K562 (cell line): ENCODE measurements at regions not wholly inside any gene's neighbourhood (a gene's known extent, or its start where the extent isn't known, plus 50 kb on each side); places are given as distances from the start of the nearest gene placed in this dataset.

Experiments used
- ATAC-seq: fragments of 200-7000 bp; cut with Tn5 transposase; 3 replicates; pipeline ENCODE4 v1.9.1; 2020; ENCODE audit warnings: moderate library complexity
- BruUV-seq: library from RNA; stranded (reverse); fragments of 400-500 nt; replicated peaks from 2 replicates; lab custom pipeline; 2021; lab: Mats Ljungman, UMichigan
- CTCF ChIA-PET: fragments of 300-600 bp; formaldehyde crosslinking; extraction: SDS; loops from one replicate; lab custom pipeline; 2021; ENCODE audit warnings: low intra/inter-chr PET ratio; lab: Yijun Ruan, JAX
- POLR2A ChIA-PET: fragments of 300-600, 350-650 bp; sonication (Branson Sonifier 250); formaldehyde crosslinking; extraction: SDS; loops from one replicate; lab custom pipeline; 2021; ENCODE audit warnings: antibody characterized with exemption, inconsistent platforms; lab: Yijun Ruan, JAX
- DNase-seq, 4 experiments: peaks; one replicate each; pipeline versions ENCODE4 v3.0.0 to v3.0.0-alpha.2; 2011 to 2018; ENCODE audit warnings: low spot score in 3 of 4, mixed read lengths in 3 of 4; ENCODE audit errors: extremely low read depth in 1 of 4
- FAIRE-seq: peaks from 2 replicates; lab custom pipeline; 2011; peaks lifted over from hg19 to GRCh38; lab: Jason Lieb, UNC
- H2AFZ ChIP-seq: 2 replicates; pipeline ENCODE4 v1.6.0; 2011; ENCODE audit warnings: low read depth, low read length, control low read depth, inconsistent platforms
- H3K27ac ChIP-seq: fragments of 200-600 bp; 3 replicates; pipeline ENCODE4 v1.8.0; 2011; ENCODE audit warnings: low read depth, mild to moderate bottlenecking, control low read depth, inconsistent platforms, low read length, moderate library complexity, mixed read lengths; ENCODE audit errors: extremely low read depth
- H3K27me3 ChIP-seq, 2 experiments: fragments of 300-600 bp in 1 of 2; 2 replicates in 1 of 2; 3 replicates in 1 of 2; pipeline versions ENCODE4 v1.6.0 to v1.8.0; 2011; ENCODE audit warnings: inconsistent platforms in 2 of 2, low read length in 2 of 2, mild to moderate bottlenecking in 1 of 2, mixed read lengths in 1 of 2, moderate library complexity in 1 of 2; ENCODE audit not compliant: control insufficient read depth in 2 of 2, insufficient read depth in 2 of 2
- H3K36me3 ChIP-seq: fragments of 300-600 bp; 3 replicates; pipeline ENCODE4 v1.8.0; 2011; ENCODE audit warnings: mild to moderate bottlenecking, low read length, inconsistent platforms; ENCODE audit not compliant: control insufficient read depth, insufficient read depth
- H3K4me1 ChIP-seq, 2 experiments: fragments of 200-600 bp in 1 of 2; replicated peaks in 1 of 2; 2 replicates in 1 of 2; 3 replicates in 1 of 2; pipeline versions ENCODE4 v1.5.1 to v1.8.0; 2011; ENCODE audit warnings: inconsistent platforms in 2 of 2, low read length in 2 of 2, mild to moderate bottlenecking in 1 of 2, mixed read lengths in 1 of 2, moderate library complexity in 1 of 2; ENCODE audit not compliant: control insufficient read depth in 2 of 2, insufficient read depth in 2 of 2
- H3K4me2 ChIP-seq: 2 replicates; pipeline ENCODE4 v1.6.1; 2011; ENCODE audit warnings: low read length, control low read depth, inconsistent platforms, mixed read lengths; ENCODE audit not compliant: insufficient read depth
- H3K4me3 ChIP-seq: fragments of 200-600 bp; sonication (generic), shearing (Covaris generic); 2 replicates; pipeline ENCODE4 v1.5.1; 2016; ENCODE audit warnings: control low read depth, inconsistent platforms
- H3K79me2 ChIP-seq: fragments of 200-600 bp; 3 replicates; pipeline ENCODE4 v1.8.0; 2011; ENCODE audit warnings: low read length, inconsistent platforms; ENCODE audit not compliant: control insufficient read depth, insufficient read depth
- H3K9ac ChIP-seq, 2 experiments: 2 replicates each; pipeline versions ENCODE4 v1.6.0 to v1.6.1; 2011; ENCODE audit warnings: low read depth in 2 of 2, low read length in 2 of 2, control low read depth in 1 of 2, inconsistent platforms in 1 of 2, mild to moderate bottlenecking in 1 of 2, mixed read lengths in 1 of 2; ENCODE audit not compliant: insufficient read depth in 1 of 2
- H3K9me1 ChIP-seq: one replicate; pipeline ENCODE4 v1.6.0; 2011; ENCODE audit warnings: inconsistent platforms, mild to moderate bottlenecking, low read length, moderate library complexity; ENCODE audit not compliant: control insufficient read depth, insufficient read depth
- H3K9me3 ChIP-seq: replicated peaks from 2 replicates; pipeline ENCODE4 v1.5.1; 2011; ENCODE audit warnings: low read depth, low read length, inconsistent platforms; ENCODE audit not compliant: control insufficient read depth, insufficient read depth
- H4K20me1 ChIP-seq: replicated peaks from 2 replicates; pipeline ENCODE4 v1.6.1; 2011; ENCODE audit warnings: low read length, inconsistent platforms, mixed read lengths; ENCODE audit not compliant: control insufficient read depth, insufficient read depth
- CSDE1 ChIP-seq, 2 experiments: fragments of 450-650 bp; IDR thresholded peaks; 2 replicates each; pipeline ENCODE4 v1.6.1; 2016; ENCODE audit warnings: mild to moderate bottlenecking in 1 of 2
- PHB2 ChIP-seq: fragments of 450-650 bp; IDR thresholded peaks from 2 replicates; pipeline ENCODE4 v1.6.1; 2017; ENCODE audit warnings: low read depth
- RAD21 ChIP-seq, 2 experiments: fragments of 250-450 bp in 1 of 2; fragments of 450-650 bp in 1 of 2; sonication (Bioruptor Pico) in 1 of 2; formaldehyde crosslinking in 1 of 2; IDR thresholded peaks in 1 of 2; conservative IDR thresholded peaks in 1 of 2; 2 replicates each; pipeline versions ENCODE4 v1.4.0 to v1.8.0; 2020 to 2022; ENCODE audit warnings: mild to moderate bottlenecking in 2 of 2, moderate library complexity in 1 of 2
- RBM39 ChIP-seq: fragments of 200-400 bp; formaldehyde crosslinking; optimal IDR thresholded peaks from 2 replicates; pipeline ENCODE3; 2018; ENCODE audit warnings: low read depth, low read length
- XRCC5 ChIP-seq: fragments of 200-400 bp; formaldehyde crosslinking; IDR thresholded peaks from 2 replicates; pipeline ENCODE4 v1.6.1; 2017; ENCODE audit warnings: low read depth, mild to moderate bottlenecking, low read length
- WGBS: fragments of 100-300 bp; shearing (Covaris generic); methylation state at CpG from one replicate; pipeline ENCODE4 v1.1.6; 2016; ENCODE audit warnings: low coverage, mixed read lengths; ENCODE audit not compliant: insufficient coverage; ENCODE audit errors: missing lambda C conversion rate; 5-methylcytosine and 5-hydroxymethylcytosine counted together
- in situ Hi-C: fragments of 300-500 bp; cut with MboI; formaldehyde crosslinking; loops from 4 replicates; pipeline ENCODE4 v1.15.0; 2018; ENCODE audit warnings: inconsistent platforms, mixed read lengths
- intact Hi-C: fragments of 100-400 bp; cut with micrococcal nuclease; formaldehyde crosslinking; loops from 2 replicates; pipeline ENCODE4 v1.14.2; 2022
- TF ChIP-seq, protein P1 (sequence below): sonication (generic); formaldehyde crosslinking; IDR thresholded peaks from 2 replicates; pipeline ENCODE4 v1.8.0; 2022; ENCODE audit warnings: missing genetic modification reagents, mild to moderate bottlenecking, moderate library complexity, borderline replicate concordance
- TF ChIP-seq, protein P2 (sequence below): fragments of 250-450 bp; sonication (Bioruptor Pico); IDR thresholded peaks from 2 replicates; pipeline ENCODE4 v1.5.0; 2021
- TF ChIP-seq, protein P3 (sequence below): sonication (generic); formaldehyde crosslinking; IDR thresholded peaks from 2 replicates; pipeline ENCODE4 v1.8.0; 2023; ENCODE audit warnings: missing genetic modification reagents, mild to moderate bottlenecking, borderline replicate concordance
- TF ChIP-seq, protein P4 (sequence below), 2 experiments: IDR thresholded peaks; 2 replicates each; pipeline ENCODE4 v1.6.1; 2011; ENCODE audit warnings: borderline replicate concordance in 1 of 2, control low read depth in 1 of 2, low read depth in 1 of 2, low read length in 1 of 2, mild to moderate bottlenecking in 1 of 2, mixed read lengths in 1 of 2, moderate library complexity in 1 of 2; ENCODE audit not compliant: insufficient read depth in 1 of 2, insufficient read length in 1 of 2, poor library complexity in 1 of 2, severe bottlenecking in 1 of 2; ENCODE audit errors: extremely low read depth in 1 of 2

DNA sequence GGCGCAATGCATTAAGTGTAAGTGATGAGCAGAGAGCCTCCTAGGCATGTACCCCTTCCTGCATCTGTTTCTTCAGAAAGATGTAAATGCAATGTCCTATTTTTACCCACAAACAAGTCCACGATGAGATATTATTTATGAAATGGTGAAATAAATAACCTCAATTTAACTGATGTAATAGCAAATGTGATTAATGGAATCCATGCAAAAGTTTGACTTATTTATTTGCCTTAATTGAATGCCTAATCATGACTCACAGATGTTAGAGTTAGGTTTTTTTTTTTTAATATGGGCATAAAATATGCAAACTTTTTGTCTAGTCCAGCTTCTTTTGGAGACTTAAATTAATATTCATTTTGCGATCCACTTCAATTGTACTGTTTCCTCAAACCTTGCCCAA lies 67.7 kb upstream of the ITGA4 start:
- 6% methylated on average over 3 of the region's 3 CpGs for WGBS
- Histone ChIP-seq H3K4me1 (no peaks in the 10 kb centered on the region), H3K27ac (no peak overlapping the region), H2AFZ (no peak overlapping the region), H4K20me1 (no peaks in the 10 kb centered on the region), H3K79me2 (no peaks in the 10 kb centered on the region), H3K9me3 (no peaks in the 10 kb centered on the region), H3K4me3 (no peak overlapping the region), H3K4me2 (no peak overlapping the region), H3K27me3 (no peaks in the 10 kb centered on the region), H3K9ac (no peak overlapping the region), H3K36me3 (no peaks in the 10 kb centered on the region), H3K9me1 (no peaks in the 10 kb centered on the region)
- DNase-seq (no peak), ATAC-seq (no peak), FAIRE-seq (no peak)
- no TSS peak for BruUV-seq
- in situ Hi-C loops (no loop called here), intact Hi-C loops (no loop called here)
- ChIA-PET POLR2A (no interaction called here), CTCF (no interaction called here)
- TF ChIP-seq, protein P1, sequence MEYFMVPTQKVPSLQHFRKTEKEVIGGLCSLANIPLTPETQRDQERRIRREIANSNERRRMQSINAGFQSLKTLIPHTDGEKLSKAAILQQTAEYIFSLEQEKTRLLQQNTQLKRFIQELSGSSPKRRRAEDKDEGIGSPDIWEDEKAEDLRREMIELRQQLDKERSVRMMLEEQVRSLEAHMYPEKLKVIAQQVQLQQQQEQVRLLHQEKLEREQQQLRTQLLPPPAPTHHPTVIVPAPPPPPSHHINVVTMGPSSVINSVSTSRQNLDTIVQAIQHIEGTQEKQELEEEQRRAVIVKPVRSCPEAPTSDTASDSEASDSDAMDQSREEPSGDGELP (CRISPR knock-in tag), result no peak
- TF ChIP-seq, protein P2, sequence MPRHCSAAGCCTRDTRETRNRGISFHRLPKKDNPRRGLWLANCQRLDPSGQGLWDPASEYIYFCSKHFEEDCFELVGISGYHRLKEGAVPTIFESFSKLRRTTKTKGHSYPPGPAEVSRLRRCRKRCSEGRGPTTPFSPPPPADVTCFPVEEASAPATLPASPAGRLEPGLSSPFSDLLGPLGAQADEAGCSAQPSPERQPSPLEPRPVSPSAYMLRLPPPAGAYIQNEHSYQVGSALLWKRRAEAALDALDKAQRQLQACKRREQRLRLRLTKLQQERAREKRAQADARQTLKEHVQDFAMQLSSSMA, result no peak
- TF ChIP-seq, protein P3, sequence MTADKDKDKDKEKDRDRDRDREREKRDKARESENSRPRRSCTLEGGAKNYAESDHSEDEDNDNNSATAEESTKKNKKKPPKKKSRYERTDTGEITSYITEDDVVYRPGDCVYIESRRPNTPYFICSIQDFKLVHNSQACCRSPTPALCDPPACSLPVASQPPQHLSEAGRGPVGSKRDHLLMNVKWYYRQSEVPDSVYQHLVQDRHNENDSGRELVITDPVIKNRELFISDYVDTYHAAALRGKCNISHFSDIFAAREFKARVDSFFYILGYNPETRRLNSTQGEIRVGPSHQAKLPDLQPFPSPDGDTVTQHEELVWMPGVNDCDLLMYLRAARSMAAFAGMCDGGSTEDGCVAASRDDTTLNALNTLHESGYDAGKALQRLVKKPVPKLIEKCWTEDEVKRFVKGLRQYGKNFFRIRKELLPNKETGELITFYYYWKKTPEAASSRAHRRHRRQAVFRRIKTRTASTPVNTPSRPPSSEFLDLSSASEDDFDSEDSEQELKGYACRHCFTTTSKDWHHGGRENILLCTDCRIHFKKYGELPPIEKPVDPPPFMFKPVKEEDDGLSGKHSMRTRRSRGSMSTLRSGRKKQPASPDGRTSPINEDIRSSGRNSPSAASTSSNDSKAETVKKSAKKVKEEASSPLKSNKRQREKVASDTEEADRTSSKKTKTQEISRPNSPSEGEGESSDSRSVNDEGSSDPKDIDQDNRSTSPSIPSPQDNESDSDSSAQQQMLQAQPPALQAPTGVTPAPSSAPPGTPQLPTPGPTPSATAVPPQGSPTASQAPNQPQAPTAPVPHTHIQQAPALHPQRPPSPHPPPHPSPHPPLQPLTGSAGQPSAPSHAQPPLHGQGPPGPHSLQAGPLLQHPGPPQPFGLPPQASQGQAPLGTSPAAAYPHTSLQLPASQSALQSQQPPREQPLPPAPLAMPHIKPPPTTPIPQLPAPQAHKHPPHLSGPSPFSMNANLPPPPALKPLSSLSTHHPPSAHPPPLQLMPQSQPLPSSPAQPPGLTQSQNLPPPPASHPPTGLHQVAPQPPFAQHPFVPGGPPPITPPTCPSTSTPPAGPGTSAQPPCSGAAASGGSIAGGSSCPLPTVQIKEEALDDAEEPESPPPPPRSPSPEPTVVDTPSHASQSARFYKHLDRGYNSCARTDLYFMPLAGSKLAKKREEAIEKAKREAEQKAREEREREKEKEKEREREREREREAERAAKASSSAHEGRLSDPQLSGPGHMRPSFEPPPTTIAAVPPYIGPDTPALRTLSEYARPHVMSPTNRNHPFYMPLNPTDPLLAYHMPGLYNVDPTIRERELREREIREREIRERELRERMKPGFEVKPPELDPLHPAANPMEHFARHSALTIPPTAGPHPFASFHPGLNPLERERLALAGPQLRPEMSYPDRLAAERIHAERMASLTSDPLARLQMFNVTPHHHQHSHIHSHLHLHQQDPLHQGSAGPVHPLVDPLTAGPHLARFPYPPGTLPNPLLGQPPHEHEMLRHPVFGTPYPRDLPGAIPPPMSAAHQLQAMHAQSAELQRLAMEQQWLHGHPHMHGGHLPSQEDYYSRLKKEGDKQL (CRISPR knock-in tag), result no peak
- TF ChIP-seq PHB2 (no peak), RBM39 (no peak), XRCC5 (no peak), CSDE1 (IDR thresholded peaks at IDR 0.05) (no peak), RAD21 (CRISPR knock-in tag; conservative IDR thresholded peaks at IDR 0.05 in 1 of 2, IDR thresholded peaks at IDR 0.05 in 1 of 2) (no peak)
- TF ChIP-seq, protein P4, sequence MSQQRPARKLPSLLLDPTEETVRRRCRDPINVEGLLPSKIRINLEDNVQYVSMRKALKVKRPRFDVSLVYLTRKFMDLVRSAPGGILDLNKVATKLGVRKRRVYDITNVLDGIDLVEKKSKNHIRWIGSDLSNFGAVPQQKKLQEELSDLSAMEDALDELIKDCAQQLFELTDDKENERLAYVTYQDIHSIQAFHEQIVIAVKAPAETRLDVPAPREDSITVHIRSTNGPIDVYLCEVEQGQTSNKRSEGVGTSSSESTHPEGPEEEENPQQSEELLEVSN (IDR thresholded peaks at IDR 0.05; ENCODE audit: borderline replicate concordance in 1 of 2, extremely low read depth in 1 of 2, insufficient read depth in 1 of 2, insufficient read length in 1 of 2, low read depth in 1 of 2, low read length in 1 of 2, poor library complexity in 1 of 2, severe bottlenecking in 1 of 2), result no peak
